ENCODE measurements at regions not wholly inside any gene's neighbourhood (a gene's known extent, or its start where the extent isn't known, plus 50 kb on each side); places are given as distances from the start of the nearest gene placed in this dataset.

DNA sequence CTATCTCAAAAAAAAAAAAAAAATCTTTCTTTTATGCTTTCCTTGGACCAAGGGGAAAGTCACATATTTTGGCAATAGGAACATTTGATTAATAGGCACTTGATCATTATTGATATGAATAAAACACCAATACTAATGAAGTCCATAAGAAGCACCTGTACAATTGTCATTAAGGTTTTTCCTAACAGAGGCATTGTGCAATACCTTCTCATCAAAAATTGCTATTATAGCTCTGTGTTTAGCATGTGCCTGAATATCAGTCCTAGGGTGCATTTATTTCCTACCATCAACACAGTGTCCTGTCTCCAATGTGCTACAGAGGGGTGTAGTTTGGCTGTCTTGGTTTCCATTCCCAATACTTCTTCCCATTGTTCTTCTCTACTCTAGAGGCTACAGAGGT lies 483.8 kb upstream of the SPRED2 start:
- TF ChIP-seq, protein P1, sequence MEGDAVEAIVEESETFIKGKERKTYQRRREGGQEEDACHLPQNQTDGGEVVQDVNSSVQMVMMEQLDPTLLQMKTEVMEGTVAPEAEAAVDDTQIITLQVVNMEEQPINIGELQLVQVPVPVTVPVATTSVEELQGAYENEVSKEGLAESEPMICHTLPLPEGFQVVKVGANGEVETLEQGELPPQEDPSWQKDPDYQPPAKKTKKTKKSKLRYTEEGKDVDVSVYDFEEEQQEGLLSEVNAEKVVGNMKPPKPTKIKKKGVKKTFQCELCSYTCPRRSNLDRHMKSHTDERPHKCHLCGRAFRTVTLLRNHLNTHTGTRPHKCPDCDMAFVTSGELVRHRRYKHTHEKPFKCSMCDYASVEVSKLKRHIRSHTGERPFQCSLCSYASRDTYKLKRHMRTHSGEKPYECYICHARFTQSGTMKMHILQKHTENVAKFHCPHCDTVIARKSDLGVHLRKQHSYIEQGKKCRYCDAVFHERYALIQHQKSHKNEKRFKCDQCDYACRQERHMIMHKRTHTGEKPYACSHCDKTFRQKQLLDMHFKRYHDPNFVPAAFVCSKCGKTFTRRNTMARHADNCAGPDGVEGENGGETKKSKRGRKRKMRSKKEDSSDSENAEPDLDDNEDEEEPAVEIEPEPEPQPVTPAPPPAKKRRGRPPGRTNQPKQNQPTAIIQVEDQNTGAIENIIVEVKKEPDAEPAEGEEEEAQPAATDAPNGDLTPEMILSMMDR (IDR thresholded peaks at IDR 0.05), result no peak
- TF ChIP-seq POLR2A (IDR thresholded peaks at IDR 0.05), result no peak
